ELR (cell line): ENCODE measurements at regions not wholly inside any gene's neighbourhood (a gene's known extent, or its start where the extent isn't known, plus 50 kb on each side); places are given as distances from the start of the nearest gene placed in this dataset.
A peak's percentile ranks its signal among the peaks of the same experiment; 100 is the strongest.
"Not testable (repeated sequence)": the region's sequence is repeated elsewhere in the genome, so short reads cannot be mapped to it uniquely, and the experiment has no call there.

ENCODE experiments used
- DNase-seq: peaks from one replicate; pipeline ENCODE4 v3.0.0-alpha.2; 2015; ENCODE audit warnings: low read depth

- DNase-seq, result no peak
These were observed 286.6 kb downstream of the COL11A1 start for GRCh38 chr1:102821707-102822106.

- DNase-seq, result no peak
These were observed 307.9 kb downstream of the COL11A1 start for GRCh38 chr1:102800406-102800805.

GRCh38 chr1:102799496-102799895 lies 308.8 kb downstream of the COL11A1 start:
- DNase-seq, result peak; percentile 15

- no peak for DNase-seq
These were observed 309.6 kb downstream of the COL11A1 start for GRCh38 chr1:102798718-102799117.

GRCh38 chr1:102796429-102796828 lies 311.9 kb downstream of the COL11A1 start:
- DNase-seq, result no peak

GRCh38 chr1:102790997-102791396 lies 317.3 kb downstream of the COL11A1 start:
- peak; percentile 37 for DNase-seq

- DNase-seq, result not testable (repeated sequence)
These were observed 318.4 kb downstream of the COL11A1 start for GRCh38 chr1:102789951-102790350.

- DNase-seq, result no peak
These were observed 324.8 kb downstream of the COL11A1 start for GRCh38 chr1:102783487-102783886.

- no peak for DNase-seq
These were observed 326.2 kb downstream of the COL11A1 start for GRCh38 chr1:102782144-102782543.

- DNase-seq, result no peak
These were observed 332.3 kb downstream of the COL11A1 start for GRCh38 chr1:102776071-102776470.

GRCh38 chr1:102772831-102773230 lies 335.5 kb downstream of the COL11A1 start:
- DNase-seq, result peak; percentile 3

GRCh38 chr1:102758418-102758817 lies 349.9 kb downstream of the COL11A1 start:
- DNase-seq, result no peak

- DNase-seq, result no peak
These were observed 351.0 kb downstream of the COL11A1 start for GRCh38 chr1:102757363-102757762.

- DNase-seq, result no peak
These were observed 357.2 kb downstream of the COL11A1 start for GRCh38 chr1:102751111-102751510.

- DNase-seq, result peak; percentile 56
These were observed 365.9 kb downstream of the COL11A1 start for GRCh38 chr1:102742426-102742825.

GRCh38 chr1:102733491-102734236 lies 374.7 kb downstream of the COL11A1 start:
- DNase-seq, result no peak

- DNase-seq, result peak; percentile 3
These were observed 375.4 kb downstream of the COL11A1 start for GRCh38 chr1:102732927-102733326.

GRCh38 chr1:102726417-102726816 lies 381.9 kb downstream of the COL11A1 start:
- DNase-seq, result no peak

- no peak for DNase-seq
These were observed 383.6 kb downstream of the COL11A1 start for GRCh38 chr1:102724741-102725140.

GRCh38 chr1:102715150-102715549 lies 393.2 kb downstream of the COL11A1 start:
- no peak for DNase-seq

GRCh38 chr1:102699524-102699923 lies 408.8 kb downstream of the COL11A1 start:
- no peak for DNase-seq

- DNase-seq, result no peak
These were observed 415.0 kb downstream of the COL11A1 start for GRCh38 chr1:102693345-102693744.

- DNase-seq, result no peak
These were observed 416.7 kb downstream of the COL11A1 start for GRCh38 chr1:102691592-102692090.

- no peak for DNase-seq
These were observed 420.9 kb downstream of the COL11A1 start for GRCh38 chr1:102687383-102687782.
